Astrocyte (in vitro differentiated cells and primary cell): ENCODE measurements at regions not wholly inside any gene's neighbourhood (a gene's known extent, or its start where the extent isn't known, plus 50 kb on each side); places are given as distances from the start of the nearest gene placed in this dataset.

Experiments used
- DNase-seq: peaks from one replicate; pipeline ENCODE4 v3.0.0-alpha.2; 2010; ENCODE audit warnings: low read depth
- FAIRE-seq: peaks from 2 replicates; lab custom pipeline; 2011; peaks lifted over from hg19 to GRCh38; lab: Jason Lieb, UNC
- H2AFZ ChIP-seq: 2 replicates; pipeline ENCODE4 v1.6.0; 2012; ENCODE audit warnings: low read depth, low read length, inconsistent platforms
- H3K27ac ChIP-seq: 2 replicates; pipeline ENCODE4 v1.5.1; 2011; ENCODE audit warnings: low read depth, low read length, inconsistent platforms
- H3K27me3 ChIP-seq: 2 replicates; pipeline ENCODE4 v1.6.0; 2011; ENCODE audit warnings: low read length, inconsistent platforms; ENCODE audit not compliant: insufficient read depth
- H3K36me3 ChIP-seq: 2 replicates; pipeline ENCODE4 v1.5.1; 2011; ENCODE audit warnings: low read length, inconsistent platforms; ENCODE audit not compliant: insufficient read depth
- H3K4me1 ChIP-seq: 2 replicates; pipeline ENCODE4 v1.5.1; 2011; ENCODE audit warnings: low read length, inconsistent platforms; ENCODE audit not compliant: insufficient read depth
- H3K4me2 ChIP-seq: 2 replicates; pipeline ENCODE4 v1.6.0; 2012; ENCODE audit warnings: low read length, inconsistent platforms
- H3K4me3 ChIP-seq: 2 replicates; pipeline ENCODE4 v1.5.1; 2011; ENCODE audit warnings: low read depth, mild to moderate bottlenecking, low read length, inconsistent platforms; ENCODE audit not compliant: insufficient read depth
- H3K79me2 ChIP-seq: 2 replicates; pipeline ENCODE4 v1.6.0; 2012; ENCODE audit warnings: mild to moderate bottlenecking, low read length, inconsistent platforms; ENCODE audit not compliant: insufficient read depth
- H3K9ac ChIP-seq: 2 replicates; pipeline ENCODE4 v1.6.0; 2012; ENCODE audit warnings: mild to moderate bottlenecking, low read length, inconsistent platforms
- H3K9me3 ChIP-seq: 2 replicates; pipeline ENCODE4 v1.5.1; 2012; ENCODE audit warnings: low read depth, mild to moderate bottlenecking, low read length, inconsistent platforms; ENCODE audit not compliant: insufficient read depth
- H4K20me1 ChIP-seq: 2 replicates; pipeline ENCODE4 v1.6.0; 2012; ENCODE audit warnings: low read length, inconsistent platforms; ENCODE audit not compliant: insufficient read depth
- H3K27ac Mint-ChIP-seq: one replicate; pipeline ENCODE4 v1.8.0; 2021; ENCODE audit warnings: mild to moderate bottlenecking, mixed read lengths; ENCODE audit not compliant: unreplicated experiment
- H3K27me3 Mint-ChIP-seq: one replicate; pipeline ENCODE4 v1.8.0; 2021; ENCODE audit warnings: low read depth, mixed read lengths; ENCODE audit not compliant: unreplicated experiment
- H3K36me3 Mint-ChIP-seq: one replicate; pipeline ENCODE4 v1.8.0; 2021; ENCODE audit warnings: low read depth, mixed read lengths; ENCODE audit not compliant: unreplicated experiment
- H3K4me1 Mint-ChIP-seq: one replicate; pipeline ENCODE4 v1.8.0; 2021; ENCODE audit warnings: low read depth, mixed read lengths; ENCODE audit not compliant: unreplicated experiment
- H3K4me3 Mint-ChIP-seq: one replicate; pipeline ENCODE4 v1.8.0; 2021; ENCODE audit warnings: mild to moderate bottlenecking, moderate library complexity, mixed read lengths; ENCODE audit not compliant: unreplicated experiment
- H3K9me3 Mint-ChIP-seq: one replicate; pipeline ENCODE4 v1.8.0; 2021; ENCODE audit warnings: mild to moderate bottlenecking, mixed read lengths; ENCODE audit not compliant: unreplicated experiment
- EZH2 ChIP-seq: IDR thresholded peaks from 2 replicates; pipeline ENCODE4 v1.6.1; 2012; ENCODE audit warnings: mild to moderate bottlenecking, low read length, inconsistent platforms; ENCODE audit not compliant: insufficient read depth
- TF ChIP-seq, protein P1 (sequence below): IDR thresholded peaks from 2 replicates; pipeline ENCODE4 v1.5.1; 2011; ENCODE audit warnings: low read depth, mild to moderate bottlenecking, inconsistent platforms, low read length, moderate library complexity; ENCODE audit not compliant: insufficient read depth

DNA sequence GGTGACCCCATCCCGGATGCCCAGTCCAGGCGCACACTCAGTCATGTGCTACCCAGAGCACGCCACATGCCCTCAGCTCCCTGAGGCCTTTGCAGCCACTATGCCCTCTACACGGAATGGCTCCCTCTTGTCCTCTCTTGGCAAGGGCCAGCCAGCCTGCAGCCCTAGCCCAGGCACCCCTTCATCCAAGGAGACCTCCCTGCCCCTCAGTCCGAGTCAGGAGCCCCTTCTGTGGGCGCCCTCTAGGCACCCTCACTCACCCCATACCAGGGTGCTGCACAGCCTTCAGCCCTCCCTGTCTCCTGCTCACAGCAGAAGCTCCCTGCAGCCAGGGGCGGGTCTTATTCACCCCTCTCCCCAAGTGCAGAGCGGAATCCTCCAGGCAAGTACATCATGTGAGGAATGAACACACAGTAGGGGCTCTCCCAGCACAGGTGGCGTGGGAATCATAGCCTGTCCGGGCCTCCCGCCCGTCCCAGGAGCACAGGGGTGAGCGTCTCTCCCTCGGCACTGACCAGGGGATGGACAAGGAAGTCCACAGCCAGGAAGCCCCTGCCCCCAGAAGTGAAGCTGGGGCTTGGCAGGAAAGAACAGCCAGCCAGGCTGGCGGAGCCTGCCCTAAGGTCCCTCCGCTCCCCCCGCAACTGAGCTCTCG is 186.9 kb downstream of the RBFOX3 start:
- H3K27me3 Mint-ChIP-seq, result peaks cover 52% of the 10 kb centered on the region
- no peak overlapping the region for H3K4me3 Mint-ChIP-seq
- H3K27ac Mint-ChIP-seq, result no peak overlapping the region
- no peaks in the 10 kb centered on the region for H3K36me3 Mint-ChIP-seq
- Histone ChIP-seq H4K20me1 (no peaks in the 10 kb centered on the region), H3K4me2 (no peak overlapping the region), H3K4me3 (no peak overlapping the region), H2AFZ (no peak overlapping the region), H3K9ac (no peak overlapping the region), H3K27ac (no peak overlapping the region), H3K4me1 (no peaks in the 10 kb centered on the region), H3K9me3 (no peaks in the 10 kb centered on the region), H3K36me3 (no peaks in the 10 kb centered on the region), H3K27me3 (no peaks in the 10 kb centered on the region), H3K79me2 (no peaks in the 10 kb centered on the region)
- FAIRE-seq (no peak), DNase-seq (no peak)
- no peaks in the 10 kb centered on the region for H3K4me1 Mint-ChIP-seq
- TF ChIP-seq, protein P1, sequence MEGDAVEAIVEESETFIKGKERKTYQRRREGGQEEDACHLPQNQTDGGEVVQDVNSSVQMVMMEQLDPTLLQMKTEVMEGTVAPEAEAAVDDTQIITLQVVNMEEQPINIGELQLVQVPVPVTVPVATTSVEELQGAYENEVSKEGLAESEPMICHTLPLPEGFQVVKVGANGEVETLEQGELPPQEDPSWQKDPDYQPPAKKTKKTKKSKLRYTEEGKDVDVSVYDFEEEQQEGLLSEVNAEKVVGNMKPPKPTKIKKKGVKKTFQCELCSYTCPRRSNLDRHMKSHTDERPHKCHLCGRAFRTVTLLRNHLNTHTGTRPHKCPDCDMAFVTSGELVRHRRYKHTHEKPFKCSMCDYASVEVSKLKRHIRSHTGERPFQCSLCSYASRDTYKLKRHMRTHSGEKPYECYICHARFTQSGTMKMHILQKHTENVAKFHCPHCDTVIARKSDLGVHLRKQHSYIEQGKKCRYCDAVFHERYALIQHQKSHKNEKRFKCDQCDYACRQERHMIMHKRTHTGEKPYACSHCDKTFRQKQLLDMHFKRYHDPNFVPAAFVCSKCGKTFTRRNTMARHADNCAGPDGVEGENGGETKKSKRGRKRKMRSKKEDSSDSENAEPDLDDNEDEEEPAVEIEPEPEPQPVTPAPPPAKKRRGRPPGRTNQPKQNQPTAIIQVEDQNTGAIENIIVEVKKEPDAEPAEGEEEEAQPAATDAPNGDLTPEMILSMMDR, result no peak
- TF ChIP-seq EZH2, result no peak
- H3K9me3 Mint-ChIP-seq, result no peaks in the 10 kb centered on the region

DNA sequence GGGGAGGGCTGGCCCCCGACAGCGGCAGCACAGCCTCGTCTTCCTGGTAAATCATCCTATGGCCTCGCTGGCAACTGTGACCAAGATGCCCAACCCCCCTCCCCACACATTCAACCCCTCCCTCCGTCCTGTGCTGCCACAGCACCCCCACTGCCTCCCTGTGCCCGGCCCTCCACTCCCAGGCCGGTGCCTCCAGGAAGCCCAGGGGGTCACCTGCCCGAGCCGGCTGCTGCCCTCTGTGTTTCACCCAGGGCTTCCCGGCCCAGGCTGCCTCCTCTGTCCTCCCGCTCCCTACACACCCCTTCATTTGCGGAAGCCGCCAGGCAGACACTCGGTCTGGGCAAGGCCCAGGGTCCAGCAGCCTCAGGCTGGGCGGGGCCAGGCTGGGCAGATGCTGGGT is 188.6 kb downstream of the RBFOX3 start:
- no peak for TF ChIP-seq EZH2
- TF ChIP-seq, protein P1, result no peak
- Mint-ChIP-seq H3K9me3 (no peaks in the 10 kb centered on the region), H3K27me3 (peaks cover 54% of the 10 kb centered on the region), H3K36me3 (no peaks in the 10 kb centered on the region), H3K4me1 (no peaks in the 10 kb centered on the region), H3K4me3 (no peak overlapping the region), H3K27ac (no peak overlapping the region)
- Histone ChIP-seq H4K20me1 (no peaks in the 10 kb centered on the region), H3K36me3 (no peaks in the 10 kb centered on the region), H3K9ac (no peak overlapping the region), H3K9me3 (no peaks in the 10 kb centered on the region), H2AFZ (no peak overlapping the region), H3K4me3 (no peak overlapping the region), H3K27ac (no peak overlapping the region), H3K4me1 (no peaks in the 10 kb centered on the region), H3K79me2 (no peaks in the 10 kb centered on the region), H3K4me2 (no peak overlapping the region), H3K27me3 (peaks cover 4% of the 10 kb centered on the region)
- FAIRE-seq (no peak), DNase-seq (no peak)
